Motor neuron (in vitro differentiated cells): ENCODE measurements at regions not wholly inside any gene's neighbourhood (a gene's known extent, or its start where the extent isn't known, plus 50 kb on each side); places are given as distances from the start of the nearest gene placed in this dataset.
A peak's percentile ranks its signal among the peaks of the same experiment; 100 is the strongest.
"Not testable (repeated sequence)": the region's sequence is repeated elsewhere in the genome, so short reads cannot be mapped to it uniquely, and the experiment has no call there.

Experiments
- ATAC-seq, 8 experiments: fragments of 200-7000 bp; cut with Tn5 transposase; replicated peaks in 6 of 8; 2 replicates each; pipeline ENCODE4 v1.8.0; 2021; ENCODE audit warnings: mild to moderate bottlenecking in 8 of 8, moderate library complexity in 8 of 8
- H3K27ac ChIP-seq, 2 donors: fragments of 250-450 bp; sonication (Bioruptor Pico); 2 replicates each; pipeline ENCODE4 v1.9.0; 2021; ENCODE audit warnings: antibody characterized with exemption in 2 of 2, mild to moderate bottlenecking in 2 of 2, moderate library complexity in 1 of 2
- H3K4me1 ChIP-seq, 2 donors: fragments of 250-450 bp; sonication (Bioruptor Pico); replicated peaks in 1 of 2; 2 replicates each; pipeline ENCODE4 v1.6.1; 2021; ENCODE audit warnings: antibody characterized with exemption in 2 of 2, mild to moderate bottlenecking in 2 of 2, moderate library complexity in 1 of 2
- H3K4me3 ChIP-seq, 5 donors: fragments of 250-450 bp; sonication (Bioruptor Pico); 2 replicates each; pipeline ENCODE4 v1.9.0; 2021; ENCODE audit warnings: antibody characterized with exemption in 5 of 5, mild to moderate bottlenecking in 5 of 5, moderate library complexity in 4 of 5
- WGBS, 10 experiments: fragments of 450-650 bp; shearing (Covaris generic); methylation state at CpG; one replicate each; pipeline ENCODE4 v1.0.0; 2022; 5-methylcytosine and 5-hydroxymethylcytosine counted together
- in situ Hi-C, 9 experiments: fragments of 400-800 bp; cut with MboI; loops; one replicate each; pipeline ENCODE4 v1.15.0; 2021; ENCODE audit warnings: low sequenced_read_pairs in 9 of 9, low pct_unique_long_range_greater_than_20kb in 2 of 9; ENCODE audit not compliant: unreplicated experiment in 9 of 9

DNA sequence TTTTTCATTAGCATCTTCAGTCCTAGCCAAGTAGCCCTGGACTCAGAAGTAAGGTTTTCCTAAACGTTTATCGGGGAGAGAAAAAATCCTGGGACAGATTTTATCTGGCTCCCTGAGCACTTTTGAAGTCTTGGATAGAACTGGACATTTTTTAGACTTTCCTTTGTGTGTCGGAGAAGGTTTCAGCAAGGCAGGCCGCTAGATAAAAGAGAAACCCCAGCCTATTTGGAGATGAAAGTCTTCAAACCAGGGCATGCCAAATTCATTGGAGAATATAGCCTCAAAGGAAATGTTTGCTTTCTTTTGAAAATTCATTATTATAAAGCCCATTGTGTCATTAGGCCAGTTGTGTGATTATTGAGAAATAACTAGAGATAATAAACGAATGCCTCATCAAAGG lies 228.1 kb downstream of the BAMBI start:
- no peak overlapping the region for H3K4me3 ChIP-seq
- 43 to 100% (median 84%) methylated on average over 1 to 5 of the region's 5 CpGs; no CpG with 5 or more reads in 1 of the 10 experiments for WGBS, 10 experiments
- H3K27ac ChIP-seq, result no peak overlapping the region
- no peak for ATAC-seq
- in situ Hi-C loops, result no loop called here
- H3K4me1 ChIP-seq, result peaks cover 5 to 10% of the 10 kb centered on the region in 2 donors

DNA sequence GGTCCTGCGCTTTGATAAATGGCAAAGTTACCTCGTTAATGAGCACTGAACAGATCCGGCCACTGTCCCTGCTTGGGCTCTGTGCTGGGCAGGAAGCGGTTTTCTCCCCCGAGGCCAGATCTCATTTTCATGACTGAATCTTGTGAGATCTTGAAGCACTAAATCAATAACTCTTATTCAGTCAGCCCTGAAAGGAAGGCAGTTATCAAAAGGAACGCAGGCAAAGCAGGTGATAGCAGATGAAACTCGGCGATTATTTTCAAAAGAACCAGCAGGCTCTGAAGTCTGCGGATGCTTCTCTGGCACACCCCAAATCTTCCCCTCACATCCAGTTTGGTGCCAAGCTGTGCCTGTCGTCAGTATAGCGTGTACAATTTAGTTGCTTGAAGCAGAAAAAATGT lies 228.7 kb downstream of the BAMBI start:
- in situ Hi-C loops, result no loop called here
- ATAC-seq, result peak in 5 of 8 experiments; percentile 18 to 65 (median 56)
- WGBS, 10 experiments, result 12 to 86% (median 78%) methylated on average over 1 to 7 of the region's 11 CpGs; no CpG with 5 or more reads in 1 of the 10 experiments
- Histone ChIP-seq H3K27ac (no peak overlapping the region), H3K4me1 (peaks cover 5 to 10% of the 10 kb centered on the region in 2 donors), H3K4me3 (no peak overlapping the region)

- Histone ChIP-seq H3K4me1 (peaks cover 5 to 10% of the 10 kb centered on the region in 2 donors), H3K27ac (no peak overlapping the region), H3K4me3 (no peak overlapping the region)
- WGBS, 10 experiments, result 7 to 92% (median 78%) methylated on average over 1 to 4 of the region's 4 CpGs; no CpG with 5 or more reads in 2 of the 10 experiments
- peak in 1 of 8 experiments; percentile 72 for ATAC-seq
- in situ Hi-C loops, result no loop called here
Observed at GRCh38 chr10:28906415-28906814, 229.1 kb downstream of the BAMBI start.

GRCh38 chr10:28906934-28907333 lies 229.6 kb downstream of the BAMBI start:
- Histone ChIP-seq H3K27ac (no peak overlapping the region), H3K4me3 (no peak overlapping the region), H3K4me1 (peaks cover 5 to 10% of the 10 kb centered on the region in 2 donors)
- in situ Hi-C loops, result no loop called here
- no peak for ATAC-seq
- WGBS, 10 experiments, result 39 to 100% (median 100%) methylated on average over 2 to 3 of the region's 3 CpGs; no CpG with 5 or more reads in 7 of the 10 experiments

GRCh38 chr10:28909875-28910274 lies 232.6 kb downstream of the BAMBI start:
- H3K4me3 ChIP-seq, result no peak overlapping the region
- peaks cover 5 to 10% of the 10 kb centered on the region in 2 donors for H3K4me1 ChIP-seq
- H3K27ac ChIP-seq, result no peak overlapping the region
- no peak for ATAC-seq
- in situ Hi-C loops, result no loop called here
- 6 to 100% (median 93%) methylated on average over 2 to 5 of the region's 5 CpGs; no CpG with 5 or more reads in 2 of the 10 experiments for WGBS, 10 experiments

DNA sequence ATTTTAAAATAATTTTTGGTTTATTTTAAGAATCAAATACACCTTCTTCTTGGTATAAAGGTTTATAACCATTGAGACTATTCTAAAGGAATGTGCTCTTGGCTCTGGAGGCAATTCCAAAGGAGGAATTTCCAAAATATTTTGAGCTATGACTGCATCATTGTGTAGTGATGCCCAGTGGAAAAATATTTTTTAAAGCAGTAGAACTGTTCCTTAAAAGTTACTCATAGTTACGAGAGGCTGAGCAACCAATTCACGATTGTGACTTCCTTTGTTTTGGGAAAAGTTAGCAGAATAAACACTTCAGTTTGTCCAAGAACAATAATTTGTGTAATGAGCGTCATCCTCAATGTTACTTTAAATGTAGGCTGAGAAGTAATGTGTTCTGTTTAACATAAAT lies 233.6 kb downstream of the BAMBI start:
- H3K27ac ChIP-seq, result no peak overlapping the region
- peaks cover 2 to 4% of the 10 kb centered on the region in 2 donors for H3K4me1 ChIP-seq
- WGBS, 10 experiments, result 0 to 100% (median 89%) methylated on average over 1 to 3 of the region's 3 CpGs; no CpG with 5 or more reads in 3 of the 10 experiments
- H3K4me3 ChIP-seq, result no peak overlapping the region
- in situ Hi-C loops, result no loop called here
- ATAC-seq, result no peak

DNA sequence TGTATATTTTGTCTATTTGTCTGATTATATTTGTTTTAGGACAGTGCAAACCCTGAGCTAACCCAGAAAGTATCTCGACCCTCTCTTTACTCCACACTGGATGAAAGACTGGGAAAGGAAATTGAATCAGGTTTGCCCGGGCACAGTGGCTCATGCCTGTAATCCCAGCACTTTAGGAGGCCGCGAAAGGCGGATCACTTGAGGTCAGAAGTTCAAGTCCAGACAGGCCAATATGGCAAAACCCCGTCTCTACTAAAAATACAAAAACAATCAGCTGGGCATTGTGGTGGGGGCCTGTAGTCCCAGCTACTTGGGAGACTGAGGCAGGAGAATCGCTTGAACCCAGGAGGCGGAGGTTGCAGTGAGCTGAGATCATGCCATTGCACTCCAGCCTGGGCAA lies 234.2 kb downstream of the BAMBI start:
- ATAC-seq, H3K27ac ChIP-seq, H3K4me3 ChIP-seq, in situ Hi-C loops, H3K4me1 ChIP-seq: not testable (repeated sequence)
- 20 to 100% (median 80%) methylated on average over 1 to 5 of the region's 8 CpGs; no CpG with 5 or more reads in 2 of the 10 experiments for WGBS, 10 experiments

DNA sequence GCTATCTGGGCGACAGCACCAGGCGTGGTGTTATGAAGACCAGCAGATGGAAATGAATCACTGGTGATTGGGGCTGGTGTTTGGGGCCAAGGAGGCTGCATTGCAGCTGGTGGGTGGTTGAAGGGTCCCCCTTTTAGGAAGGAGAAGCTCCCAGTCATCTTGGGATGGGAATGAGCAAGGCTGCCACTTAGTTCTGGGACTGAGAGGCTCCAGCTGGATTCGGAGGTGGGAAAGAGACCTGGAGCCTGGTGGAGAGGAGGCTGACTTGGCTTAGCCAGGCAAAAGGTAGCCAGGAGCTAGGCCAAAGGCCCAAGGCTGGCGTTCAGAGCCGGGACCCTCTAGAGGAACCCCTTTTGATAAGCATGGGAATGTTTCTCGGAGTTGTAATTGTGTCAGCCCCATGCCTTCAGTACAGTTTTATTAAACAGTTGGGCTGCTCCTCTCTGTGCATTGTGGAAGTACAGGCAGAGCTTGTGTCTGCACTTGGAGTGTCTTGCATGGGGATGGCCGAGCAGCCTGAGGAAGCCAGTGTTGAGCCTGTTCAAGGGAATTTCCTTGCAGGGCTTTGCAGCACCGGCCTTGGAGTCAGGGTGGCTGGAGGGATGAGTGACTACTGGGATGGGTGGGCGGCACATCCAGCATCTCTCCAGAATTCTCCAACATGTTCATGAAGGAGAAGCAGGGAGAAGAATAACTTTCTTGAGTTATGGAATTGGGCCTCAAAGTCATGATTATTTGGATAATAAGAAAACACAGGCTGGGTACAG lies 234.9 kb downstream of the BAMBI start:
- Histone ChIP-seq H3K27ac (no peak overlapping the region), H3K4me3 (no peak overlapping the region), H3K4me1 (peaks cover 0 to 10% of the 10 kb centered on the region in 2 donors)
- no peak for ATAC-seq
- WGBS, 10 experiments, result 90 to 100% (median 94%) methylated on average over 1 to 9 of the region's 9 CpGs; no CpG with 5 or more reads in 2 of the 10 experiments
- in situ Hi-C loops, result no loop called here

DNA sequence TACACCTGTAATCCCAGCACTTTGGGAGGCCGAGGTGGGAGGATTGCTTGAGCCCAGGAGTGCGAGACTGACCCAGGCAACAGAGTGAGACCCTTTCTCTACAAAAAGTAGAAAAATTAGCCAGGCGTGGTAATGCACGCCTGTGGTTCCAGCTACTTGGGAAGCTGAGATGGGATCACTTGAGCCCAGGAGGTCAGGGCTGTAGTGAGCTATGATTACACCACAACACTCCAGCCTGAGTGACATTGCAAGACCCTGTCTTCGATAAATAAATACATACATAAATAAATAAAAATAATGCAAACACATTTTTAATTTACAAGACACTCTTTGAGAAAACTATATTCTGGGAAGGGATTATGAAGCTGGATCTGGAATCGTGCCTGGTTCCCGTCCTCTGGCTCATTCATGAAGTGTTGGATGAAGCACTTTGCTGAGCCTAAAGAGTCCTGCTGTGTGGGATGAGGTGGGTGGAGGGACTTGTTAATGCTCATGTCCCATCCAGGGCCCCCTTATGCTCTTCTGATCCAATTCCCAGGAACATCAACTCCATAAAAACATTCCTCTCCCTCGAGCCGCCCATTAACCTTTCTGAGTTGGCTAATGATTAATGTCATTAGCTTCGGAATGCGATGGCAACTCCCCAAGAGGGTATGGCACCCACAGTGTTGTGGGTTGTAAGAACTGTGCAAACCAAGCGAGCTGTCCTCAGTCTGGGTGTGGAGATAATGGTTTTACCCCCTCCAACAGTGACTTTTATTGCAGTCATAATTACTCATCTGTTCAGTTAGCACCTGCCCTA lies 236.3 kb downstream of the BAMBI start:
- Histone ChIP-seq H3K27ac (no peak overlapping the region), H3K4me3 (no peak overlapping the region), H3K4me1 (peaks cover 0 to 10% of the 10 kb centered on the region in 2 donors)
- ATAC-seq, result no peak
- WGBS, 10 experiments, result 17 to 100% (median 80%) methylated on average over 1 to 8 of the region's 12 CpGs; no CpG with 5 or more reads in 1 of the 10 experiments
- in situ Hi-C loops, result no loop called here

DNA sequence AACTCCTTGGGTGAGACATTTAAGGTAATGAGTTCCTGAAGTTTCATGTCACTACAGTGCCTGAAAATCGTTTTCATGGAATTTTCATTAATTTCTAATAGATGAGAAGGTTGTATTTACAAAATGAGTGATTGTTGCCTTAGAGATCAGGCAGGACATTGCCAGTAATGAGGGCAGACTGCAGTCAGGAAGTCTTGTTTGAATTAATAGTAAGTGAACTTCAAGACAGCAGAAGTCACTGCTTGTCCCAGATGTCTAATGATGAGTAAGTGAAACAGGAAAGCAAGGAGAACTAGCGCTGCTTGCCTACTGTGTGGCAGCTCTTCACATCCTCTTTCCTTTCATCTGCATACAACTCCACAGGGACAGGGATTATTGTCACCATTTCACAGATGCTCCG lies 237.4 kb downstream of the BAMBI start:
- 0 to 70% (median 33%) methylated on average over 1 to 3 of the region's 3 CpGs; no CpG with 5 or more reads in 3 of the 10 experiments for WGBS, 10 experiments
- in situ Hi-C loops, result no loop called here
- ATAC-seq, result peak in 1 of 8 experiments; percentile 31
- H3K27ac ChIP-seq, result no peak overlapping the region
- peaks cover 0 to 10% of the 10 kb centered on the region in 2 donors for H3K4me1 ChIP-seq
- no peak overlapping the region for H3K4me3 ChIP-seq

DNA sequence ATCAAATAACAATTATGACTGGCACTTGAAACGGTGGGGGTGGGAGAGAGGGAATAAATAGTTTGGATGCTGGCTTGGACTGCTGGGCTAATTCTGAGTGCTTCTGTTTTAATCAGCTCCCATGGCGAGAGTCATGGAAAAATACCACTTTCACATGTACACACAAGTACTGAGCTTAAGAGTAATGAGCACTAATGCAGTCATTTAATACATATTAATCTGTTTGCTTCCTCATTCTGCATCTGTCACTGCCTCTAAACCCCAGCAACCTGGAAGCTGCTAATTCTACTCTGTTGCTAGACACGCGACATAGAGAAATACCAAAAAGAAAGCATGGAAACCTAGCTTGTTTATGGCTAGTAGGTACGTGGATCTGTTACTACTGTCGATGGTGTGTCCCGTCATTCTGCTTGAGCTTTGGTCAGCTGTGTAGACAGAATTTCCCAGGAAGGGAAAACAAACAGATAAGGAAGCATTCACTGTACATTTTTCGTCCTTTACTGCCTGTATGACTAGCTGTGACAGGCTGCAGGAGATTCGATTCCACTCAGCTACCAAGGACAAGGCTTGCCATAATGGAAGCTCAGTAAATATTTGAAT lies 238.8 kb downstream of the BAMBI start:
- peak overlapping the region in 1 of 2 donors; percentile 39 for H3K27ac ChIP-seq
- peaks cover 0 to 10% of the 10 kb centered on the region in 2 donors for H3K4me1 ChIP-seq
- WGBS, 10 experiments, result 37 to 90% (median 75%) methylated on average over 1 to 8 of the region's 9 CpGs; no CpG with 5 or more reads in 1 of the 10 experiments
- H3K4me3 ChIP-seq, result no peak overlapping the region
- ATAC-seq, result peak in 4 of 8 experiments; percentile 26 to 96 (median 86)
- in situ Hi-C loops, result no loop called here

- in situ Hi-C loops, result no loop called here
- no peak for ATAC-seq
- Histone ChIP-seq H3K27ac (no peak overlapping the region), H3K4me1 (peaks cover 0 to 10% of the 10 kb centered on the region in 2 donors), H3K4me3 (no peak overlapping the region)
- 0 to 100% (median 98%) methylated on average over 1 to 3 of the region's 3 CpGs; no CpG with 5 or more reads in 6 of the 10 experiments for WGBS, 10 experiments
Observed at GRCh38 chr10:28920091-28920490, 242.8 kb downstream of the BAMBI start.

- WGBS, 10 experiments, result 11 to 100% (median 83%) methylated on average over 1 to 2 of the region's 2 CpGs; no CpG with 5 or more reads in 3 of the 10 experiments
- in situ Hi-C loops, result no loop called here
- no peak for ATAC-seq
- peaks cover 2 to 3% of the 10 kb centered on the region in 2 donors for H3K4me1 ChIP-seq
- no peak overlapping the region for H3K4me3 ChIP-seq
- H3K27ac ChIP-seq, result no peak overlapping the region
Observed at GRCh38 chr10:28922127-28922526, 244.8 kb downstream of the BAMBI start.
